Activated CD8-positive, alpha-beta T cell treated with anti-CD3 and anti-CD28 coated beads for 36 hours (primary cell): ENCODE measurements at regions not wholly inside any gene's neighbourhood (a gene's known extent, or its start where the extent isn't known, plus 50 kb on each side); places are given as distances from the start of the nearest gene placed in this dataset.

ENCODE experiments used
- ATAC-seq: fragments of 200-7000 bp; cut with Tn5 transposase; one replicate; pipeline ENCODE4 v1.10.0; 2021; ENCODE audit warnings: mild to moderate bottlenecking, moderate library complexity
- CTCF ChIA-PET: fragments of 350-600 bp; sonication (Branson Sonifier 250); formaldehyde crosslinking; loops from one replicate; lab custom pipeline; 2021; ENCODE audit warnings: antibody characterized with exemption; lab: Charles Lee
- POLR2A ChIA-PET: fragments of 350-600 bp; sonication (Branson Sonifier 250); formaldehyde crosslinking; loops from one replicate; lab custom pipeline; 2021; ENCODE audit warnings: antibody characterized with exemption; lab: Charles Lee
- DNase-seq: peaks from one replicate; pipeline ENCODE4 v3.0.0-alpha.2; 2020
- H3K27ac Mint-ChIP-seq: one replicate; pipeline ENCODE4 v1.8.0; 2021; ENCODE audit warnings: mild to moderate bottlenecking, mixed read lengths
- H3K27me3 Mint-ChIP-seq: one replicate; pipeline ENCODE4 v1.8.0; 2021; ENCODE audit warnings: mixed read lengths
- H3K36me3 Mint-ChIP-seq: one replicate; pipeline ENCODE4 v1.8.0; 2021; ENCODE audit warnings: low read depth, mixed read lengths
- H3K4me1 Mint-ChIP-seq: one replicate; pipeline ENCODE4 v1.8.0; 2021; ENCODE audit warnings: low read depth, mixed read lengths
- H3K4me3 Mint-ChIP-seq: one replicate; pipeline ENCODE4 v1.8.0; 2021; ENCODE audit warnings: mild to moderate bottlenecking, moderate library complexity, mixed read lengths
- H3K9me3 Mint-ChIP-seq: one replicate; pipeline ENCODE4 v1.8.0; 2021; ENCODE audit warnings: mixed read lengths
- intact Hi-C: fragments of 100-400 bp; cut with micrococcal nuclease; formaldehyde crosslinking; loops from one replicate; pipeline ENCODE4 v1.10.0; 2022
- TF ChIP-seq, protein P1 (sequence below): fragments of 200-600 bp; IDR thresholded peaks from one replicate; pipeline ENCODE4 v1.8.0; 2022; ENCODE audit warnings: antibody characterized with exemption, mild to moderate bottlenecking

DNA sequence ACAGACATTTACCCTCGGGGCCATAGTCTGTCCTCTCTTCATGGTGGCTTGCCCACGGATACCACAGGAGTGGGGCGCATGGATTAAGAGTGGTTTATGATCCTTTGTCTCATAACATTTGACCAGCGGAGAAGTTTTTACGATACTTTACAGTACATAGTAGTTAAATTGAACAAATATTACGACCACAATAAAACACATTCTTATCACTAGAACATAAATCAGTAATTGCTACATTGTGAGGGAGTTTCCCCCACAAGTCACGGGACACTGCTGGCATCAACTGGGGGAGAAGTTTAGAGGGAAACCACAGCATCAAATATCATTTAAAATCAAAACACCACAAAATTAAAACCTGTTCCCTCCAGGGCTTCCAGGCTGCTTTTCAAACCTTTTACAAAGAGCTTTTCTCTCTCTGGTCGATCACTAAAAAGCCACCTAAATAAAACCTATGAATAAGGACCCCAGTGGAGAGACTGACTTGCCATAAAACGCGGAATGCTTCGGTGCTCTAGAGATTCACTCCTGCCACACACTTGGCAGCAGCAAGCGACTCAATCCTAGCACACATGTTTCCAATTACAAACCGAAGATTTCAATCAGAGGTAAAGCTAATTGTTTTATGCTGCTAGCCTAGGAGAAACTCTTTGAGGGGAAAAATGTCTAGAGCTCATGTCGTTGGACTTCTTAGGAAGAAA is 173.7 kb upstream of the HNRNPA3 start:
- no peaks in the 10 kb centered on the region for H3K9me3 Mint-ChIP-seq
- no peaks in the 10 kb centered on the region for H3K4me1 Mint-ChIP-seq
- no peak overlapping the region for H3K27ac Mint-ChIP-seq
- TF ChIP-seq, protein P1, sequence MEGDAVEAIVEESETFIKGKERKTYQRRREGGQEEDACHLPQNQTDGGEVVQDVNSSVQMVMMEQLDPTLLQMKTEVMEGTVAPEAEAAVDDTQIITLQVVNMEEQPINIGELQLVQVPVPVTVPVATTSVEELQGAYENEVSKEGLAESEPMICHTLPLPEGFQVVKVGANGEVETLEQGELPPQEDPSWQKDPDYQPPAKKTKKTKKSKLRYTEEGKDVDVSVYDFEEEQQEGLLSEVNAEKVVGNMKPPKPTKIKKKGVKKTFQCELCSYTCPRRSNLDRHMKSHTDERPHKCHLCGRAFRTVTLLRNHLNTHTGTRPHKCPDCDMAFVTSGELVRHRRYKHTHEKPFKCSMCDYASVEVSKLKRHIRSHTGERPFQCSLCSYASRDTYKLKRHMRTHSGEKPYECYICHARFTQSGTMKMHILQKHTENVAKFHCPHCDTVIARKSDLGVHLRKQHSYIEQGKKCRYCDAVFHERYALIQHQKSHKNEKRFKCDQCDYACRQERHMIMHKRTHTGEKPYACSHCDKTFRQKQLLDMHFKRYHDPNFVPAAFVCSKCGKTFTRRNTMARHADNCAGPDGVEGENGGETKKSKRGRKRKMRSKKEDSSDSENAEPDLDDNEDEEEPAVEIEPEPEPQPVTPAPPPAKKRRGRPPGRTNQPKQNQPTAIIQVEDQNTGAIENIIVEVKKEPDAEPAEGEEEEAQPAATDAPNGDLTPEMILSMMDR = no peak
- CTCF ChIA-PET = no interaction called here
- no peaks in the 10 kb centered on the region for H3K36me3 Mint-ChIP-seq
- intact Hi-C loops = no loop called here
- POLR2A ChIA-PET = no interaction called here
- no peak for ATAC-seq
- H3K4me3 Mint-ChIP-seq = no peak overlapping the region
- H3K27me3 Mint-ChIP-seq = peaks cover 3% of the 10 kb centered on the region
- no peak for DNase-seq

DNA sequence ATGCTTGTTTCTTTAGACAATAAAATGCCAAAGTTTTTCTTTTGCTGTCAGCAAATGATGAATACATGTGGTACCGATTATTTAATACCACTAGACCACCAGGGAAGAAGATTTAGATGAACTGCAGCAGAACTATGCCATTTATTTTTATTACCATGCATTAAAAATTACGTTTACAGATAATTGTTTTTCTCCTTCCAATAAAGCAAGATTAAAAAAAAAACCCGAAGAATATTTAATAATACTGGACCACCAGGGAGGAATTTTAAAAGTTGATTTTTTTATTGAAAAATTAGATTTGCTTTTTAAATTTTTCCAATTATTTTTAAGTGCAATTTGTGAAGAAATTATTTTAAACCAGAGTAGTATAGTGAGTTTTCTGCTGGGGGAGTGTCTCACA is 170.3 kb upstream of the HNRNPA3 start:
- H3K27me3 Mint-ChIP-seq = peaks cover 3% of the 10 kb centered on the region
- H3K4me3 Mint-ChIP-seq = no peak overlapping the region
- ChIA-PET CTCF (no interaction called here), POLR2A (interaction anchor here (1.0 kb wide), 1 partner anchor 11 kb away, joined by 3 read pairs; no protein-coding TSS in a partner anchor)
- H3K9me3 Mint-ChIP-seq = no peaks in the 10 kb centered on the region
- no peaks in the 10 kb centered on the region for H3K4me1 Mint-ChIP-seq
- no peak overlapping the region for H3K27ac Mint-ChIP-seq
- TF ChIP-seq, protein P1 = no peak
- no peak for DNase-seq
- no peak for ATAC-seq
- H3K36me3 Mint-ChIP-seq = no peaks in the 10 kb centered on the region
- intact Hi-C loops = no loop called here

DNA sequence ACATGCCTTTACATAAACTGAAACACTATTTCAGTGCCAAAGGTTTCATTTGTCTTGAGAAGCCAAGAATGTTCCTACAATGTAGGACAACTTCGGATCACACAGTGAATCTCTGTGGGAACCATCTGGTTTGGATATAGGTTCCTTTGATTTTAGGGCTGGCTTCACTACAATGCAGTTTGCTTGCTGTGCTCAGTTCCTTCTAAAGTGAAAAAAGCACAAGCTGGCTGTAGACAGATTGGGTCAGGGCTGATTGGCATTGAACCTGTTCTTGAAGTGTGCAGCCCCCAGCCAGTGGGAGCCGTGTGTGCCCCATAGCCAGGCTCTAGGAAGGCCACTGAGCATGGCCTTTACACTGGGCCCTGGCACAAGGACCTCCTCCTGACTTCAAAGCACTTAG is 167.9 kb upstream of the HNRNPA3 start:
- intact Hi-C loops = no loop called here
- no peaks in the 10 kb centered on the region for H3K36me3 Mint-ChIP-seq
- H3K27me3 Mint-ChIP-seq = peaks cover 1% of the 10 kb centered on the region
- ChIA-PET CTCF (interaction anchor here (3.4 kb wide), 1 partner anchor 104 kb away, joined by 11 read pairs; no protein-coding TSS in a partner anchor), POLR2A (no interaction called here)
- no peak for DNase-seq
- H3K4me3 Mint-ChIP-seq = no peak overlapping the region
- no peak overlapping the region for H3K27ac Mint-ChIP-seq
- H3K9me3 Mint-ChIP-seq = no peaks in the 10 kb centered on the region
- TF ChIP-seq, protein P1 = no peak
- no peaks in the 10 kb centered on the region for H3K4me1 Mint-ChIP-seq
- no peak for ATAC-seq

DNA sequence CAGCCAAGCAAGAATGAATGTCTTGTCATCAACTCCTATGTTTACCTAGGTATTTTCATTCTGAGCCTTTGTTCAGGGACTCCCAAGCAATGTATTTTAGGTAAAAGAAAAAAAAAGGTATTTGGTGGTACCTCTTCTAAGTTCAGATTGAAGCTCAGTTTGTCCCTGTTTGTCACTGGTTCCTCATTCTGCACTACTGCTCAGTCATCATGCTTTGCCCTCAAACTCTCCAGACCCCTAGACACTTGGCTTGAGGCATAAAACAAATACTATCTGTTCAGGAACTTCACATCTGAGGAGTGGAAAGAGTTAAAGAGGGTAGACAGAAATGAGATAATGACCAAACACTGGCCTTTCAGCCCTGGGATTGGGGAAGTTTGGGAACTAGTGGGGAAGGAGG is 163.6 kb upstream of the HNRNPA3 start:
- H3K27me3 Mint-ChIP-seq = no peaks in the 10 kb centered on the region
- no peak overlapping the region for H3K27ac Mint-ChIP-seq
- no peaks in the 10 kb centered on the region for H3K36me3 Mint-ChIP-seq
- no peaks in the 10 kb centered on the region for H3K4me1 Mint-ChIP-seq
- H3K9me3 Mint-ChIP-seq = no peaks in the 10 kb centered on the region
- ATAC-seq (no peak), DNase-seq (no peak)
- H3K4me3 Mint-ChIP-seq = no peak overlapping the region
- CTCF ChIA-PET = no interaction called here
- TF ChIP-seq, protein P1 = no peak
- intact Hi-C loops = no loop called here
- POLR2A ChIA-PET = no interaction called here

DNA sequence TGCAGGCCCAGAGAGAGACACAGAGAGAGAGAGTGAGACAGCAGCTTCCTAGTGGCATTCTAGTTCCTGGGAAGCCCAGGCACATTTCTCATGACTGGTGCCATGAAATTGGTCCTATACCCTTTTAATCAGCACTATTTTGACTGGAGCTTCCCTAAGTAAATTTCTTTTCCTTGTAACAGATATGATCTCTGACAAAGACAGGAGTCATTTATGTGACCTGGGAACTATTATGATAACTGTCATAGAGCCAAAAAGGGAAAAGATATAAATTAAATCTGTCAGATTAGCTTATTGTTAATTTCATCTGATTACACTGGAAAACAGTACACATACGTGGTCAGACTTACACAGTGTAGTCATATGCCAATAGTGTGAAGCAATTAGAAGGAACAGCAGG is 161.3 kb upstream of the HNRNPA3 start:
- DNase-seq (no peak), ATAC-seq (no peak)
- no peaks in the 10 kb centered on the region for H3K36me3 Mint-ChIP-seq
- H3K27ac Mint-ChIP-seq = no peak overlapping the region
- POLR2A ChIA-PET = no interaction called here
- no peak overlapping the region for H3K4me3 Mint-ChIP-seq
- CTCF ChIA-PET = interaction anchor here (0.7 to 1.3 kb wide), 2 partner anchors 97 to 291 kb away, joined by 3 to 5 read pairs; no protein-coding TSS in a partner anchor
- H3K27me3 Mint-ChIP-seq = no peaks in the 10 kb centered on the region
- intact Hi-C loops = no loop called here
- H3K4me1 Mint-ChIP-seq = no peaks in the 10 kb centered on the region
- no peaks in the 10 kb centered on the region for H3K9me3 Mint-ChIP-seq
- TF ChIP-seq, protein P1 = no peak
